PC-3 (cell line): ENCODE measurements at regions not wholly inside any gene's neighbourhood (a gene's known extent, or its start where the extent isn't known, plus 50 kb on each side); places are given as distances from the start of the nearest gene placed in this dataset.

ENCODE experiments used
- ATAC-seq: fragments of 200-7000 bp; cut with Tn5 transposase; 2 replicates; pipeline ENCODE4 v1.9.1; 2020; ENCODE audit warnings: mild to moderate bottlenecking, moderate library complexity
- BruUV-seq: library from RNA; stranded (reverse); fragments of 400-500 nt; replicated peaks from 2 replicates; lab custom pipeline; 2021; lab: Mats Ljungman, UMichigan
- CTCF ChIA-PET: fragments of 300-600 bp; sonication (Branson Sonifier 250); formaldehyde crosslinking; loops from one replicate; lab custom pipeline; 2022; ENCODE audit warnings: antibody characterized with exemption; lab: Charles Lee
- POLR2A ChIA-PET: fragments of 300-600 bp; sonication (Branson Sonifier 250); formaldehyde crosslinking; loops from one replicate; lab custom pipeline; 2022; ENCODE audit warnings: antibody characterized with exemption; ENCODE audit not compliant: unreplicated experiment; lab: Charles Lee
- DNase-seq: peaks from one replicate; pipeline ENCODE4 v3.0.0-alpha.2; 2015
- H2AFZ ChIP-seq: fragments of 300-600 bp; sonication (generic); 2 replicates; pipeline ENCODE4 v1.6.0; 2016; ENCODE audit warnings: antibody characterized with exemption, low read length
- H3F3A ChIP-seq: fragments of 300-600 bp; sonication (generic); one replicate; pipeline ENCODE4 v1.6.0; 2017; ENCODE audit warnings: antibody characterized with exemption, low read length, control low read depth, mild to moderate bottlenecking; ENCODE audit not compliant: unreplicated experiment
- H3K27ac ChIP-seq: fragments of 300-600 bp; sonication (generic); 2 replicates; pipeline ENCODE4 v1.5.1; 2016; ENCODE audit warnings: mild to moderate bottlenecking, low read length
- H3K27me3 ChIP-seq: fragments of 300-600 bp; sonication (generic); 2 replicates; pipeline ENCODE4 v1.6.1; 2016; ENCODE audit warnings: low read length, mixed read lengths
- H3K36me3 ChIP-seq: fragments of 300-600 bp; sonication (generic); 2 replicates; pipeline ENCODE4 v1.6.1; 2016; ENCODE audit warnings: low read depth, mixed run types, low read length, mixed read lengths
- H3K4me1 ChIP-seq: fragments of 300-600 bp; sonication (generic); 2 replicates; pipeline ENCODE4 v1.5.1; 2016; ENCODE audit warnings: low read length; ENCODE audit not compliant: insufficient read depth
- H3K4me2 ChIP-seq: fragments of 300-600 bp; sonication (generic); 2 replicates; pipeline ENCODE4 v1.6.0; 2016; ENCODE audit warnings: low read length
- H3K4me3 ChIP-seq: fragments of 300-600 bp; sonication (generic); 2 replicates; pipeline ENCODE4 v1.5.1; 2016; ENCODE audit warnings: mild to moderate bottlenecking, low read length, mixed read lengths
- H3K79me2 ChIP-seq: fragments of 300-600 bp; sonication (generic); 2 replicates; pipeline ENCODE4 v1.6.1; 2017; ENCODE audit warnings: low read length, mixed read lengths
- H3K9ac ChIP-seq: fragments of 300-600 bp; sonication (generic); 2 replicates; pipeline ENCODE4 v1.6.0; 2016; ENCODE audit warnings: mild to moderate bottlenecking, low read length
- H3K9me2 ChIP-seq: fragments of 300-600 bp; sonication (generic); replicated peaks from 2 replicates; pipeline ENCODE4 v1.6.1; 2016; ENCODE audit warnings: mixed run types, low read length, mixed read lengths
- H3K9me3 ChIP-seq: fragments of 300-600 bp; sonication (generic); 2 replicates; pipeline ENCODE4 v1.6.1; 2016; ENCODE audit warnings: low read length, mixed read lengths
- H4K20me1 ChIP-seq: fragments of 300-600 bp; sonication (generic); 2 replicates; pipeline ENCODE4 v1.6.1; 2016; ENCODE audit warnings: low read length, mixed read lengths
- CTCF ChIP-seq: fragments of 300-600 bp; sonication (generic); conservative IDR thresholded peaks from 2 replicates; pipeline ENCODE4 v1.5.1; 2017; ENCODE audit warnings: antibody characterized with exemption, low read depth, mild to moderate bottlenecking, low read length
- EZH2 ChIP-seq: fragments of 300-600 bp; sonication (generic); IDR thresholded peaks from one replicate; pipeline ENCODE4 v1.6.1; 2017; ENCODE audit warnings: antibody characterized with exemption, mild to moderate bottlenecking, low read length; ENCODE audit not compliant: unreplicated experiment
- EZH2phosphoT487 ChIP-seq: fragments of 300-600 bp; sonication (generic); IDR thresholded peaks from 2 replicates; pipeline ENCODE4 v1.6.1; 2018; ENCODE audit warnings: mild to moderate bottlenecking, antibody characterized with exemption, low read length, borderline replicate concordance
- intact Hi-C: fragments of 100-400 bp; cut with micrococcal nuclease; formaldehyde crosslinking; loops from 2 replicates; pipeline ENCODE4 v1.9.0; 2023

- Histone ChIP-seq H3K9me3 (no peaks in the 10 kb centered on the region), H3K79me2 (no peaks in the 10 kb centered on the region), H3K9ac (no peak overlapping the region), H3K4me2 (no peak overlapping the region), H2AFZ (no peak overlapping the region), H3K27ac (no peak overlapping the region), H3K27me3 (no peaks in the 10 kb centered on the region), H3K4me3 (no peak overlapping the region), H3K4me1 (no peaks in the 10 kb centered on the region), H3K9me2 (no peaks in the 10 kb centered on the region), H4K20me1 (no peaks in the 10 kb centered on the region), H3F3A (no peaks in the 10 kb centered on the region), H3K36me3 (no peaks in the 10 kb centered on the region)
- intact Hi-C loops = no loop called here
- no peak for TF ChIP-seq EZH2phosphoT487
- no peak for TF ChIP-seq CTCF
- no peak for TF ChIP-seq EZH2
- CTCF ChIA-PET = interaction anchor here (0.7 kb wide), 1 partner anchor 195 kb away, joined by 4 read pairs; no protein-coding TSS in a partner anchor
- no TSS peak for BruUV-seq
- ATAC-seq (peak; percentile 90), DNase-seq (peak; percentile 28)
- POLR2A ChIA-PET = no interaction called here
Observed at GRCh38 chr4:126458993-126459392, 1144.2 kb downstream of the FAT4 start.

- no peak for TF ChIP-seq CTCF
- no peak for TF ChIP-seq EZH2phosphoT487
- no peak for TF ChIP-seq EZH2
- intact Hi-C loops = loop anchor here (10.0 kb wide), 1 partner anchor 69 kb away; no protein-coding TSS in a partner anchor
- Histone ChIP-seq H3K4me3 (no peak overlapping the region), H3K4me2 (no peak overlapping the region), H3K36me3 (no peaks in the 10 kb centered on the region), H2AFZ (no peak overlapping the region), H3K79me2 (no peaks in the 10 kb centered on the region), H3K4me1 (no peaks in the 10 kb centered on the region), H3K27me3 (no peaks in the 10 kb centered on the region), H3K9ac (no peak overlapping the region), H3K9me3 (no peaks in the 10 kb centered on the region), H3F3A (no peaks in the 10 kb centered on the region), H3K9me2 (no peaks in the 10 kb centered on the region), H3K27ac (no peak overlapping the region), H4K20me1 (no peaks in the 10 kb centered on the region)
- ChIA-PET POLR2A (no interaction called here), CTCF (no interaction called here)
- ATAC-seq (no peak), DNase-seq (no peak)
- no TSS peak for BruUV-seq
Observed at GRCh38 chr4:126465341-126465740, 1150.6 kb downstream of the FAT4 start.

- no peaks in the 10 kb centered on the region for H3K79me2 ChIP-seq
- ATAC-seq (no peak), DNase-seq (no peak)
- no peak overlapping the region for H3K4me3 ChIP-seq
- H3K27me3 ChIP-seq = no peaks in the 10 kb centered on the region
- ChIA-PET POLR2A (no interaction called here), CTCF (no interaction called here)
- no peaks in the 10 kb centered on the region for H3K9me3 ChIP-seq
- H3K4me1 ChIP-seq = no peaks in the 10 kb centered on the region
- H3K27ac ChIP-seq = no peak overlapping the region
- H3K9me2 ChIP-seq = no peaks in the 10 kb centered on the region
- no peaks in the 10 kb centered on the region for H3K36me3 ChIP-seq
- H3F3A ChIP-seq = no peaks in the 10 kb centered on the region
- TF ChIP-seq EZH2 (no peak), CTCF (no peak), EZH2phosphoT487 (no peak)
- H2AFZ ChIP-seq = no peak overlapping the region
- no peak overlapping the region for H3K9ac ChIP-seq
- no peaks in the 10 kb centered on the region for H4K20me1 ChIP-seq
- no TSS peak for BruUV-seq
- intact Hi-C loops = loop anchor here (10.0 kb wide), 1 partner anchor 68 kb away; no protein-coding TSS in a partner anchor
- H3K4me2 ChIP-seq = no peak overlapping the region
Observed at GRCh38 chr4:126466848-126467247, 1152.1 kb downstream of the FAT4 start.
